PFSK-1 (cell line): ENCODE measurements at regions not wholly inside any gene's neighbourhood (a gene's known extent, or its start where the extent isn't known, plus 50 kb on each side); places are given as distances from the start of the nearest gene placed in this dataset.

Source experiments
- FOXP2 ChIP-seq: optimal IDR thresholded peaks from 2 replicates; pipeline ENCODE3; 2011; ENCODE audit warnings: borderline replicate concordance, control low read depth, inconsistent platforms; ENCODE audit not compliant: insufficient read depth; ENCODE audit errors: extremely low read length, extremely low read depth
- POLR2AphosphoS5 ChIP-seq: IDR thresholded peaks from 2 replicates; pipeline ENCODE4 v1.6.1; 2012; ENCODE audit warnings: low read depth, mild to moderate bottlenecking, control low read depth, low read length, moderate library complexity
- REST ChIP-seq, 2 experiments: IDR thresholded peaks; 2 replicates each; pipeline versions ENCODE4 v1.6.1 to v1.8.0; 2011 to 2012; ENCODE audit warnings: low read depth in 2 of 2, low read length in 2 of 2, control low read depth in 1 of 2, inconsistent platforms in 1 of 2, mild to moderate bottlenecking in 1 of 2, moderate library complexity in 1 of 2; ENCODE audit not compliant: insufficient read depth in 1 of 2
- SIN3A ChIP-seq: IDR thresholded peaks from 2 replicates; pipeline ENCODE4 v1.6.1; 2012; ENCODE audit warnings: mild to moderate bottlenecking, low read length, moderate library complexity, borderline replicate concordance; ENCODE audit not compliant: insufficient read depth
- TAF1 ChIP-seq: IDR thresholded peaks from 2 replicates; pipeline ENCODE4 v1.6.1; 2012; ENCODE audit warnings: low read length, control low read depth, borderline replicate concordance; ENCODE audit not compliant: insufficient read depth

GRCh38 chr19:32241932-32242710, 103.3 kb upstream of the ZNF507 start:
- TF ChIP-seq FOXP2: no peak
- no peak for TF ChIP-seq POLR2AphosphoS5
- TF ChIP-seq SIN3A: no peak
- no peak for TF ChIP-seq TAF1
- no peak for TF ChIP-seq REST (IDR thresholded peaks at IDR 0.05; ENCODE audit: insufficient read depth in 1 of 2, low read depth in 2 of 2, low read length in 2 of 2)

- no peak for TF ChIP-seq POLR2AphosphoS5
- TF ChIP-seq SIN3A: no peak
- TF ChIP-seq REST (IDR thresholded peaks at IDR 0.05; ENCODE audit: insufficient read depth in 1 of 2, low read depth in 2 of 2, low read length in 2 of 2): no peak
- TF ChIP-seq FOXP2: no peak
- no peak for TF ChIP-seq TAF1
Measured at GRCh38 chr19:32246006-32246405, 99.4 kb upstream of the ZNF507 start.

GRCh38 chr19:32251634-32252332, 93.6 kb upstream of the ZNF507 start:
- TF ChIP-seq TAF1 (no peak), POLR2AphosphoS5 (no peak), SIN3A (no peak), FOXP2 (no peak), REST (IDR thresholded peaks at IDR 0.05; ENCODE audit: insufficient read depth in 1 of 2, low read depth in 2 of 2, low read length in 2 of 2) (no peak)

GRCh38 chr19:32252333-32252669, 93.1 kb upstream of the ZNF507 start:
- TF ChIP-seq FOXP2 (no peak), REST (IDR thresholded peaks at IDR 0.05; ENCODE audit: insufficient read depth in 1 of 2, low read depth in 2 of 2, low read length in 2 of 2) (no peak), SIN3A (no peak), POLR2AphosphoS5 (no peak), TAF1 (no peak)
